NCI-H1694 treated with DMSO at 0.1 percent for 48 hours (cell line): ENCODE measurements at regions not wholly inside any gene's neighbourhood (a gene's known extent, or its start where the extent isn't known, plus 50 kb on each side); places are given as distances from the start of the nearest gene placed in this dataset.
"Not testable (repeated sequence)": the region's sequence is repeated elsewhere in the genome, so short reads cannot be mapped to it uniquely, and the experiment has no call there.

Experiments
- DNase-seq: peaks from one replicate; lab custom pipeline; 2025; lab: John Stamatoyannopoulos, UW

DNA sequence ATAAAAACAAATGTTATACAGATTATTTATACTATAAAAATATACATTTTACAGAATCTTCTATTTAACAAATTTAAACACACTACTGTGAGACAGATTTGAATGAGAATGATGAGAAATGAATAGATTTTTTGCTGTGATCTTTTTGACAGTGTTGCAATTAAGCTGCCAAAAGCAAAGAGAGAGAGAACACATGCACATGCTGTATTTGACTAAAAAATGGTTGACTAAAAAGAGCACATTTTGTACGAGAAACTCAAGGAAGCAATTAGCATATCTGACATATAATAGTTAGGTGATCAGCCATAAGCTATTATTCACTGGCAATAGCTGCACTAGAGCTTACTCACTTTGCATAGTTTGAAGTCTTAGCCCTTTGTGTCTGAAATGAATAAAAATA, 115.8 kb downstream of the SYT10 start:
- DNase-seq, result no peak

GRCh38 chr12:33322519-33322918, 117.1 kb downstream of the SYT10 start:
- DNase-seq, result no peak

DNA sequence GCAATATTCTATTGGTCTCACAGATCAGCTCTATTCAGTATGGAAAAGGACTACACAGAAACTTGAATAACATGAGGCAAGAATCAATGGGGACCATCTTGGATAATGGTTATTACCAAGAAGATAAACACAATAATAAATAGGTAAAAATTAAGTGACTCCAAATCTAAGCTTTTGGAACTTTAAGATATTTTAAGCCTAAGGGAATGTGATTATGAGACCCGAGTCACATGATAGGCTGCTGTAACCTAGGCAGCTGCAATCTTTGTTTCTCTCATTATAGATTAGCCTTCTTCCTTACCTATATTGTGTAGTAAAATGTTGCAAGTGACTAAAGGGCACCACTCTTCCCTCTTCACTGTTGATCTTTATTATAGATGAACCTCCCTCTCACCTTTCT, 121.9 kb downstream of the SYT10 start:
- no peak for DNase-seq

DNA sequence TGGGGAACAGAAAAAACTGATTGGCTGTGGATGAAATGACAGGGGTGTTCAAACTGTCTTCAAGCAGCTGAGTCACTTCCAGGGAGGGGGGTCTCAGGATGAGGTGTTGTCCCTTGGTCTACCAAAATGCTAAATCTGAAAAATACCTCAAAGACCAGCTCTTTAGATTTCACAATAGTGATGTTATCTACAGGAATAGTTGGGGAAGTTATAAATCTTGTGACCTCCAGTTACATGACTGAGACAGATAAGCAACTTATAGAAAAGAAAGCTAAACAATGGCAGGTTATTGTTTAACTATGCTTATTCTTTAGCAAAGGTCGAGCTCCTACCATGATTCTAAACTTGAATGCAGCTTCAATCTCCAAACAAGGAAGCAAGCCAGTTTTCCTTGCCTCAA, 125.4 kb downstream of the SYT10 start:
- no peak for DNase-seq

GRCh38 chr12:33313476-33313875, 126.1 kb downstream of the SYT10 start:
- no peak for DNase-seq

GRCh38 chr12:33310471-33310870, 129.1 kb downstream of the SYT10 start:
- DNase-seq, result no peak

- DNase-seq, result no peak
These were observed 135.4 kb downstream of the SYT10 start for GRCh38 chr12:33304176-33304575.

- DNase-seq, result no peak
These were observed 143.1 kb downstream of the SYT10 start for GRCh38 chr12:33296529-33296928.

GRCh38 chr12:33290703-33291102, 148.9 kb downstream of the SYT10 start:
- DNase-seq, result no peak

DNA sequence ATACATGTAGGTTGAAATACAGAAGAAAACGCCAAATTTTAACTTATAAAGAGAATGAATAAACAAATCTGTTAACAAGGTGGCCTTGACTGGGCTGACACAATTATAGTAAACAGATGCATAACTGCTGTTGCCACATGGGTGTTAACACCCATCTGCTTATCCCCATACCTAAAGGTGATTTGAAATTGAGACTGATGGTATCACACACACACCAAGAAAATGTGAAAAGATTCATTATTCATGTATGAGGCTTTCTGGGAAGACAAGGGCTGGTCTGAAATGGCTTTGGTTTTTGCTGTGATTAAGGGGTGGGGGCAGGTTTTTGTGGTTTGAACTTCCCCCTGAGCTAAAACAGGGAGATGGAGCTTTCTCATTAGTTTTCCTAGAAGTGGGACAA, 156.6 kb downstream of the SYT10 start:
- no peak for DNase-seq

GRCh38 chr12:33277376-33277775, 162.2 kb downstream of the SYT10 start:
- no peak for DNase-seq

GRCh38 chr12:33267641-33268040, 172.0 kb downstream of the SYT10 start:
- DNase-seq, result no peak

DNA sequence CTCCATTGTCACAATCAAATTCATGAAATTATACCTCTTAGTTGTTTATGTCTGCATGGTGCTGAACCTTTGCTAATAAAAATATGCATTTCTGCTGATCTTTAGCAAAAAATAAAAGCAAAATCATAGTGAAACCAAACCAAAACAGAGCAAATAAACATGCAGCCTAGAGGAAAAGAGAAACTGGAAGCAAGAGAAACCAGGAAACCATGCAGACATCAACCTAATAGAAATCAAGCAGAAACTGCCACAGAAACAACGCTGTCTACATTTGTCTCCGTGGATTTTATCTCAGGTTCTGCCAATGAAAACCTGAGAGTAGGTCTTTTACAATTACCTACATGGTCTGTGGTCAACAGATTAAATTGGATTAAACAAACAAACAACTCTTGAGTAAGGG, 173.7 kb downstream of the SYT10 start:
- no peak for DNase-seq

- no peak for DNase-seq
These were observed 174.4 kb downstream of the SYT10 start for GRCh38 chr12:33265033-33265731.

DNA sequence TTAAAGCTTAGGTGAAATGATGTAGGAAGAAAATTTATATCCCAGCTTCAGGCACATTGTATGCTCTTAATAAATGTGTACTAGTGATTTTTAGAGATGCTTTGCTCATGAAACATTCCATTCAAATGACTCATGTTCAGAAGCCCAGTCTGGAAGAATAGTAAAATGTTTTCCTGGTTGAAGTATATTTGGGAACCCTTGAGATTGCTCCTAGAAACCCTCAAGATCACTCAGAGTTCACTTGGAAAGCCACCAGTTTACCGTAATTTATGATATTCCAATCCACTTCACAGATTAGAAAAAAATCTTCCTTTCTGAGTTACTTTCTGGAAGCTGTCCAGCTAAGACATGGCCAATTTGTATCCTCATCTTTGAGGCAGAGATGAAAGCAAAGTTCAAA, 186.4 kb downstream of the SYT10 start:
- DNase-seq, result no peak

- DNase-seq, result no peak
These were observed 188.1 kb downstream of the SYT10 start for GRCh38 chr12:33251548-33251947.

DNA sequence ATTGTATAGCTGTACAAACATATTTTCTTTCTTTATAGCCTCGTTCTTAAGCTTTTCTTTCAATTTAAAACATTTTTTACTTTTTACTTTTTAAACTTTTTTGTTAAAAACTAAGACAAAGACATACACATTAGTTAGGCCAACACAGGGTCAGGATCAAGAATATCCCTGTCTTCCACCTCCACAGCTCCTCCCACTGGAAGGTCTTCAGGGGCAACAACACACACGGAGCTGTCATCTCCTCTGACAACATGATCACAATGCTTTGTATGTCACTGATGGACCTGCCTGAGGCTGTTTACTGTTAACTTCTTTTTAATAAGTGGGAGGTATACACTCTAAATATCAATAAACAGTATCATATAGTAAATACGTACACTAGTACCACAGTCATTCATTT, 191.3 kb downstream of the SYT10 start:
- DNase-seq, result no peak

DNA sequence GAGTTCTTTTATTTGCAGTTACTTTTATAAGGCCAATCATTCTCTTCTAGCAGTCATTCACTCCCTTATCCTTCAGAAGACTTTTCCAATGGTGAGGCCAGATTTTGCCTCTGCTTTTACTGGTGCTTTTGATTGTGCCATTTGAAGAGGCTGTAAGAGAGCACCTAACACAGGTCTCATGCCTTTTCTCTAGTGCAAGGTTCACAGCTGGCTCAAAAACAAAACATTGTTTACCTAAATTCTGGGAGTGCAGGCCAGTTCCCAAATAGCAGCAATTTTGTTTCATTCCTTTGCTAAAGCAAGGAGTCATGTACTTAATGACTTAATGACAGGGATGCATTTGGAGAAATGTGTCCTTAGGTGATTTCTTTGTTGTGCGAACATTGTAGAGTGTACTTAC, 192.0 kb downstream of the SYT10 start:
- no peak for DNase-seq

- no peak for DNase-seq
These were observed 194.2 kb downstream of the SYT10 start for GRCh38 chr12:33245434-33245833.

DNA sequence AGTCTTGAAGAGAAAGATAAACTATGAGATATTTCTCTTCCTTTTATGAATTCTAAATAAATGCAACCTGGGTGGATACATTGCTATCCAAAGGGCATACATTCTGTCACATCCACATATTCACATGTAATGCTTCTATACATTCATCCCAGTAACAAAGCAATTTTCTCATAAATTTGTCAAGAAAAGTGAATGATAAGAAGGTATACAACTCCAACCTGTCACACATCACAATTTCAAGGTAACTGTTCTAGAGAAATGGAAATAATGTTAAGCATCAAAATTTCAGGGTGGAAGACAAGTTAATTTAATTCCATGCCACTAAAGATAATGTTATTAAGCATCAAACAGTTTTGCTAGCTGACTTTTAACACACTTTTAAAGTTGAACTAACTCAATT, 212.9 kb downstream of the SYT10 start:
- DNase-seq, result no peak

GRCh38 chr12:33223956-33224355, 215.7 kb downstream of the SYT10 start:
- no peak for DNase-seq

GRCh38 chr12:33222357-33222756, 217.3 kb downstream of the SYT10 start:
- no peak for DNase-seq

DNA sequence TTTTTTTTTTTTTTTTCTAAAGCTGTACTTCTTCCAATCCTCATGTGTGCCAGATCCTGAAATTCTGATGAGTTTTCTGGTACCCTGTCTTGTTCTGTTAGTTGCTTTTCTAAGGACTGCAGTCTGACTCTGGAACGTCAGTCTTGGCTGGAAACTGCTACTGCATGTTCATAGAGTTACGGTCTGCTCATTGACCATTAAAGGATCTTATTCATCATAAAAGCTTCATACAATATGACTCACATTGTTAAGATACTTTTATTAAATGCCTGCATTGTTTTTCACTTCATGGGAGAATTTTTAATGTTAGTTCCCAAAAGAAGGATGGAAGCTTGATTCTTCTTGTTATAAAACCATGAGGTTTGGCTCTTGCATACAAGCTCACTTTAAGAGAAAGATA, 233.6 kb downstream of the SYT10 start:
- DNase-seq, result no peak

- DNase-seq, result not testable (repeated sequence)
These were observed 245.2 kb downstream of the SYT10 start for GRCh38 chr12:33194389-33194788.

DNA sequence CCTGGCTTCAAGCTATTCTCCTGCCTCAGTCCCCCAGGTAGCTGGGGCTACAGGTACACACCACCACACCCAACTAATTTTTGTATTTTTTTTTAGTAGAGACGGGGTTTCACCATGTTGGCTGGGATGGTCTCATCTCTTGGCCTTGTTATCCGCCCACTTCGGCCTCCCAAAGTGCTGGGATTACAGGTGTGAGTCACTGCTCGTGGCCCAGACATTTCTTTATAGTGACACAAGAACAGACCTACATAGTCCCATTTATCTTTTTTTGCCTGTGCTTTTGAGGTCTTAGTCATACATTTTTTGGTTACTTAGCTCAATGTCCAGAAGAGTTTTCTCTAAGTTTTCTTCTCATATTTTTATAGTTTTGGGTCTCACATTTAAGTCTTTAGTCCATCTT, 247.4 kb downstream of the SYT10 start:
- DNase-seq, result no peak
